ENCODE measurements at regions not wholly inside any gene's neighbourhood (a gene's known extent, or its start where the extent isn't known, plus 50 kb on each side); places are given as distances from the start of the nearest gene placed in this dataset.
"Not testable (repeated sequence)": the region's sequence is repeated elsewhere in the genome, so short reads cannot be mapped to it uniquely, and the experiment has no call there.

DNA sequence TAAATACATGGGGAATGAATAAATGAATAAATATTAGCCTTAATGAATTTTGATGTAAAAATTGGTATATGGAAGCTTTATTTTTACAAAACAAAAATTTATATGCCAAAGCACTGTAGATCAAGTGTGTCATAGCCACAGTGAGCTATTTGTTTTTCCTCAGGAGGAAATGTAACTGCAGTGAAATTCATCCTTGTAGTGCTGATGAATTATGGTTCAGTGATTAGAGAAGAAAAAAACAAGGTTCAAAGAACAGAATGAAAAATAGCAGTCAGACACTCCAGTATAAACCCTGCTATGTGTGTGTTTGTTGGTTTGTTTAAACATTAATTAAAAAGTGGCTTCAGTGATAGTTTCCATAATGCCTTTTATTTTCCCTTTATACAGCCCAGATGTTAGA is 228.0 kb upstream of the GPR149 start:
- no peak for DNase-seq

DNA sequence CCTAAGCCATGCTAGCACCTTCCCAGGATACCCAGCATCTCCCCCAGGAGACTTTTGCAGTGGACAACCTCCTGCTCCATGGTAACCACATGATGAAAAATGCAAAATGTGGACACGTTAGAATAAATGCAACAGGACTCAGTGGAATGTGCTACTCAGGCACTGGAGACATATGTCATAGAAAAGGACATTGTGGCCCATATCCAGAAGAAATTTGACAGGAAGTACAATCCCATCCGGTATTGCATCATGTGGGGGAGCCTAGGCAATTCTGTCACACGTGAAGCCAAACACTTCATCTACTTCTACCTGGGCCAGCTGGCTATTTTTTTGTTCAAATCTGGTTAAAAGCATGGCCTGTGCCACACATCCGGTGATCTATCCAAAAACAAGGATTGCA is 227.2 kb upstream of the GPR149 start:
- no peak for DNase-seq

DNA sequence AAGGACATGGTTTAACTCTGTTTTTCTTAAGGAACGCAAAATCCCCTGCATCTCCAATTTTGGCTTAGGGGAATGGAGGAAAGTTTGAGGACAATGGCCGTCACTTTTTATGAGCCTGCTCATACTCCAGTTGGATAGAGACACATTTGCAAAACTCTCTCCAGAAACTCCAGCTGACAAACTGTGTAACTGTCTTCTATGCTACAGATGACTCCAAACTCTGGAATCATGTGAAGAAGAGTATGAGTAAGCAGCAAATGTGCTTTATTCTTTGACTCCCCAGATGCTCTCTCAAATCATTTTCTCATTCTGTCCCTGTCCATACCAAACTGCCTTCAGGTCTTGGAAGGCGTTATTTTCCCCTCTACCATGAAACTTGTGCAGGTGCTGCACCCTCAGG is 226.5 kb upstream of the GPR149 start:
- no peak for DNase-seq

DNA sequence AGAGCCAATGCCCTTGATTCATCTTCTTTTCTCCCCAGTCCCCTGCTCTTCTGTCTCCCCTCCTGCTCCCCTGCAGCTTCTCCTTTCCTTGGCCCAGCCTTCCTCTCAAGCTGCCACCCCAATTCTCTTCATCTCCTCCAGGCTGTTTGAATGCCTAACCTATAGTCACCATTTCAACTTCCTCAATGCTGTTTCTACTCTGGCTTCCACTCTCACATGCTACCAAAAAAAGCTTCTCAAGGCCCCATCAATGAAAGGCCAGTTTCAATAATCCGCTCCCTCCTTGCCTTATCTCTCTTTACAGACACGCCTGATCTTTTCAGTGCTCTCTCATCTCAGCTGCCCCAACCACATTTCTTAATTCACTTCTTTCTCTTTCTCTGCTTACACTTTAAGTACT is 212.2 kb upstream of the GPR149 start:
- no peak for DNase-seq

DNA sequence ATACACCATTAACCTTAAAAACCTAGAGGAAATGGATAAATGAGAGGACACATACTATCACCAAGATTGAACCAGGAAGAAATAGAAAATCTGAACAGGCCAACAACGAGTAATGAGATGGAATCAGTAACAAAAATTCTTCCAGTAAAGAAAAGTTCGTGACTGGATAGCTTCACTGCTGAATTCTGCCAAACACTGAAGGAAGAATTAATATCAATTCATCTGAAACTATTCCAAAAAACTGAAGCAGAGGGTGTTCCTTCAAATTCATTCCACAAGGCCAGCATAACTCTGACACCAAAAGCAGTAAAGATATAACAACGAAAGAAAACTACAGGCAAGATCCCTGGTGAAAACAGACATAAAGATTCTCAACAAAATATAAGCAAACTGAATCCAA is 195.8 kb upstream of the GPR149 start:
- DNase-seq: no peak

DNA sequence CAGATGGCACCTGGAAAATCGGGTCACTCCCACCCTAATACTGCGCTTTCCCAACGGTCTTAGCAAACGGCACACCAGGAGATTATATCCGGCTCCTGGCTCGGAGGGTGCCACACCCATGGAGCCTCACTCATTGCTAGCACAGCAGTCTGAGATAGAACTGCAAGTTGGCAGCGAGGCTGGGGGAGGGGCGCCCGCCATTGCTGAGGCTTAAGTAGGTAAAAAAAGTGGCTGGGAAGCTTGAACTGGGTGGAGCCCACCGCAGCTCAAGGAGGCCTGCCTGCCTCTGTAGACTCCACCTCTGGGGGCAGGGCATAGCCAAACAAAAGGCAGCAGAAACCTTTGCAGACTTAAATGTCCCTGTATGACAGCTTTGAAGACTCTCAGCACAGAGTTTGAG is 189.6 kb upstream of the GPR149 start:
- not testable (repeated sequence) for DNase-seq

DNA sequence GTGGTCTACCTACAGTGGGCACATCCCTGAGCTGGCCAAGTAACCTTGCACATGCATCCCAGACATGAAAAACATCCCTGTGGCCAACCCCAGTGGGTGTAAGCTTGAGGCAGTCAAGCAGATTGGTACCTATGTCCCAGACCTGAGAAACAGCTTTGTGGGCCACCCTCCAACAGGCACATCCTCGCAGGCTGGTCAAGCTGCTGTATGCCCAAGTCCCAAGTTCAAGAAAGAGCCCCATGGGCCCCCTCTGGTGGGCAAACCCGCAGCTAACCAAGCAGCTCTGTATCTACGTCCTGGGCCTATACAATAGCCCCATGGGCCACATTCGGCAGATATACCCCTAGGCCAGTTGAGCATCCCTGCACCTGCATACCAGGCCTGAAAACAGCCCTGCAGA is 186.3 kb upstream of the GPR149 start:
- DNase-seq: no peak

DNA sequence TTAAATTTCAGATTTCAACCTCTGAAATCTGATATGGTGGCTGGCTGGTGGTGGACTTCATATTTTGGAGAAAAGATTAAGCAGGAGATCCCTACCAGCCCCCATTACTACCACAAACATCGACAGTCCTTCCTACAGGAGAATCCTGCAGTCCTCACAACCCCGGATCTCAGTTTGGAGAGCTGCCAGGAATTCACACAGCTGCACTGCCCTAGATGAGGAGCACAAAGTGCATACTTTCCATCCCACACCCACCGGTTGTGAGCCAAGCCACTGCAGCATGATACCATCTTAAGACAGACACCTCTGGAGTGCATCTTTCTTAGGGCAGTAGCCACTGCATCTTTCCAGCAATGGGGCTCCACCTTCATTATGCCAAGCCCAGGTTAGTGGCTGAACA is 185.5 kb upstream of the GPR149 start:
- peak in 1 of 2 experiments; percentile 27 for DNase-seq

DNA sequence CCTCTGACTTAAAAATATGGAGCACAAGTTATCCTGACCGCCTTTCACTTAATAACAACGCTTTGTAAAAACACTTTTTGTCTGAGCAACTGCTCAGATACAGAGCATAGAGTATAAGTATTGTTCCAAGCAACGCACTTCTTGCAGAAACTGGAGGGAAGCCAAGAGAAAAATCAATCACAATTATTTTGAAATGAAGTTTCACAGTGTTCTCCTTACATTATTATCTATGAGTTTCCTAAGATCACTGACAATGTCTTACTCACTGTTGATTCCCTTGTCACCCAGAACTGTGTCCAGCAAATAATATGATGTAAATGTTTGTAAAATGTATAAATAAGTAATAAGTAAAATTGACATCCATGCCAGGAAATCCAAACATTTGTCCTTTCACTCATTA is 184.6 kb upstream of the GPR149 start:
- DNase-seq: no peak

DNA sequence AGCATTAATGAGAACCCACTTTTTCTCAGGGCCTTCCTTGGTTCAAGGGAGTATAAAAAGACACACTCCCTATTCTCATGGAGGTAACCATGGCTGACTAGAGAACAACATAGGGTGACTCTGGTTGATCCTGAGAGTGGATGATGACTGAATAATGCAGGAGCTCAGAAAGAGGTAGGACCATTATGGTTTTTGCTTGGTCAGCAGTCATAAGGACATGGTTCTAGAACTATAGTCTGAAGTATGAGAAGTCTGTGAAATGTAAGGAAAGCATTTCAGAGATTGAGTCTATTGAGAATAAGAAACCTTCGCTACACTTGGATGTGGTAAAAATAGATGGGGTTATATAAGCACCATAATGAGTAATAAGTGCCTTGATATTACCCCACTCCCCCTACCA is 184.1 kb upstream of the GPR149 start:
- DNase-seq: no peak

DNA sequence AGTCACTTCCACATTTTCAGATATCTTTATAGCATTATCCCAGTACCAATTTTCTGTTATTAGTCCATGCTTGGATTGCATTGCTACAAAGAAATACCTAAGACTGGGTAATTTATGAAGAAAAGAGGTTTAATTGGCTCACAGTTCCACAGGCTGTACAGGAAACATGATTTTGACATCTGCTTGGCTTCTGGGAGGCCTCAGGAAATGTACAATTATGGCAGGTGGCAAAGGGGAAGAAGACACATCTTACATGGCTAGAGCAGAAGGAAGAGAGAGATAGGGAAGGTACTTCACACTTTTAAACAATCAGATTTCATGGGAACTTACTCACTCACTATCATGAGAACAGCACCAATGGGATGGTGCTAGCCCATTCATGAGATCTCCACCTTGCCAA is 172.3 kb upstream of the GPR149 start:
- no peak for DNase-seq

DNA sequence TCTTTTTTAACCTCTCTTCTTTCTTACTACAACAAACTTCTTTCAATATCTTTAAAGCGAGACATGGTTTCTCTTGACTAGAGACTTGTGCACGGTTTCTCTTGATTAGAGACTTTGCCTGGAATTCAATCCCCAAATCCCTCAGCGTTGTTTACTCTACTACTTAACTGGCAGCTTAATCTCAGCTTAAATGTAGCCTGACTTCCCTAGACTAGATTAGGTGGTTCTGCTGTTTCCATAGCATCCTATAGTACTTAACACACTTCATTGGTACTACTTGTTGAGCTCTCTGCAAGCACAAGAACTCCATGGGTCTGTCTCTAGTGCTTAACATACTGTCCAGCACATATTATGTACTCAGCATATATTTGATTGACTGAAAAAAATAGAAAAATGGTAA is 168.2 kb upstream of the GPR149 start:
- no peak for DNase-seq

DNA sequence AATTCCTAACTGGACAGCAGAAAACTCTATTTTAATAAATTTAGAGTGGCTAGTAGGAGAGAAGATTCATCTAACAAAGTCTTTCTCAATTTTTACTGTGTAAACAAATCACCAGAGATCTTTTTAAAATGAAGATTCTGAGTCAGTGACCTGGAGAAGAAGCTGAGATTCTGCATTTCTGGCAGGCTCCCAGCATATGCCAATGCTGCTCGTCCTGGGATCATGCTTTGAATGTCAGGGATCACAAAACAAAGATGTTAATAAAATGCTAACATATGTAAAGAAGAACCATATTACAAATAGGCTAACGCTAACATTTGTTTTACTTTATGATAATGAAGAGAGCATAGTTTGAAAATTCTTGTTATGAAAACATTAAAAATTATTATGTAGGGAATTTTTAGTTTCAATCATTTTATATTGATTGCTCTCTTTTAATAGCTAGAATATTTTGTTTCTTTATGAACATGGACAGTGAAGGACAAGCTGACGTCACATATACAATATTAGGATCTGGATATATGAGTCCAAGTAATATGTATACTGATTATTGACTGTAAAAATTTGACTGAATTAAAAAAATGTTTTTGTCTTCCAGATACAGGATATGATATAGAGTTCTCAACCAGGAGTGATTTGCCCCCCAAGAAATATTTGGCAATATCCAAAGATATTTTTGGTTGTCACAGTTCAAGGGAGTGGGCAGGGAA is 160.8 kb upstream of the GPR149 start:
- DNase-seq: no peak

DNA sequence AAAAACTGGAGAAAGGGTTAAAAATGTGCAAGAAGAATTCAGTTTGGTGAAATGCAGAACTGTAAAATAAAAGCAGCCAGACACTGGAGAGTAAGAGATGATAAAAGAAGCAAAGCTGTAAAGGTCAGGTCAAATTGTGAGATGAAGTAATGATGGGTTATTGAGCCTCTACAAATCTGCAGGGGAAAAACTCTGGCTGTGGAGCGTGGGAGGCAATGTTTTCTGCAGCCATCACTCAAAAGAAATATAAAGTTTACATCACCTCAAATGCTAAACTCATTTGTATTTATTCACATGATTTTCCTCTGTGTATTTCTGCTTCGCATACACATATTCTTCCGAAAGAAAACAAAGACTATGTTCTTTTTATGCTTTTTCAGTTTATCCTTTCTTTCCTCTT is 158.8 kb upstream of the GPR149 start:
- no peak for DNase-seq

DNA sequence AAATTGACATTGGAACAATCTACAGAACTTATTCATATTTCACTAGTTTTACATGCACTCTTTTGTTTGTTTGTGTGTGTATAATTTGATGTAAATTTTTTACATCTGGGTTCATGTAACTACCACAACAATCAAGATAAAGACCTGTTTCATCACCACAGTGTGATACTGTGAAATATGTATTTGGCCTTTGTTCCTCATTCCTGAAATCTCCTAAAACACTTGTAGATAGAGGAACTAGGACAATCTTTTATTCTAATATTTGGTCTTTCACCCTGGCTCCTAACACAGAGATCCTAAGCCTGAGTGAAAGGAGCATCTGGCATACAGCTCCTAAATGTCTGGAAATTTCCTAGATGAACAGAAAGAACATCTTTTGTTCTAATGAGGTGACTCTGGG is 155.0 kb upstream of the GPR149 start:
- no peak for DNase-seq

DNA sequence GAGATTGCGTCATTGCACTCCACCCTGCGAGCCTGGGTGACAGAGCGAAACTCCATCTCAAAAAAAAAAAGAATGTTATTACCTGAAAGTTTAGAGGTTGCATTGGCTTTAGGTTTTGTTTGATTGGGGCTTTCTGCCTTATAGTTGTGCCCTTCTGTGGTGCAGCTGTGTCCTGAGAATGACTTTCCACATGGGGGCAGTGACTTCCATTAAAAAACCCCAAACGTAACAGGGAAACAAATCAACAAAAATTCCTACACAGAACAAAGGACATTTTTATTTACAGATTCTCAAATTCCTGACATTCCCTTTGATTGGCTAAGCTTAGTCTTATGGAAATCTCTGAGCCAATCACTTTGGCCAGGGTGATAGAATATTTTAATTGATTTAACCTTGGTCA is 154.1 kb upstream of the GPR149 start:
- no peak for DNase-seq

DNA sequence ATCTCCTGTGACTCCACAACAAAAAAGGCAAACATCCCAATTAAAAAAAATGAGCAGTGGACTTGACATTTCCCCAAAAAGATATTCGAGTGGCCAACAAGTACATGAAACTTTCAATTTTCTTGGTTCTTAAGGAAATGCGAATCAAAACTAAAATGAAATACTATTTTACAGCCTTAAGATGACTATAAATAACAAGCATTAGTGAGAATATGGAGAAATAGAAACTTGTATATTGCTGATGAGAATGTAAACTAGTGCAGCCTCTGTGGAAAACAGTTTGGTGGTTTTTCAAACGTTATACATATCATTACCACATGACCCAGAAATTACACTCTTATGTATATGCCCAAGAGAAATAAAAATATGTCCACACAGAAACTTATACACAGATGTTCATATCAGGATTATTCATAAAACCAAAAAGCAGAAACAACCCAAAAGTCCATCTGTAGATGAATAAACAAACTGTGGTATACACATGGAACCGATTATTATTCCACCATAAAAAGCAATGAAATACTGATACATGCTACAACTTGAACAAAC is 153.2 kb upstream of the GPR149 start:
- no peak for DNase-seq

DNA sequence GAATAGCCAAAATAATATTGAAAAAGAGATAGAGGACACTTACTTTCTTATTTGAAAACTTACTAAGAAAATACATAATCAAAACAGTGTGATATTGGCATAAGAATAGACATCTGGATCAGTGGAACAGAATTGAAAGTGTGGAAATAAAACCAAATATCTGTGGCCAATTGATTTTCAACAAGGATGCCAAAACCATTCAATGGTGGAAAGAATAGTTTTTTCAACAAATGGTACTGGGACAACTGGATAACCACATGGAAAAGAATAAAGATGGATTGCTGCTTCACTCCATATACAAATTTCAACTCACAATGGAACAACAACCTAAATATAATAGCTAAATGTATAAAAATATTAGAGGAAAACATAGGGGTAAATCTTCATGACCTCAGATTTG is 152.5 kb upstream of the GPR149 start:
- DNase-seq: no peak

DNA sequence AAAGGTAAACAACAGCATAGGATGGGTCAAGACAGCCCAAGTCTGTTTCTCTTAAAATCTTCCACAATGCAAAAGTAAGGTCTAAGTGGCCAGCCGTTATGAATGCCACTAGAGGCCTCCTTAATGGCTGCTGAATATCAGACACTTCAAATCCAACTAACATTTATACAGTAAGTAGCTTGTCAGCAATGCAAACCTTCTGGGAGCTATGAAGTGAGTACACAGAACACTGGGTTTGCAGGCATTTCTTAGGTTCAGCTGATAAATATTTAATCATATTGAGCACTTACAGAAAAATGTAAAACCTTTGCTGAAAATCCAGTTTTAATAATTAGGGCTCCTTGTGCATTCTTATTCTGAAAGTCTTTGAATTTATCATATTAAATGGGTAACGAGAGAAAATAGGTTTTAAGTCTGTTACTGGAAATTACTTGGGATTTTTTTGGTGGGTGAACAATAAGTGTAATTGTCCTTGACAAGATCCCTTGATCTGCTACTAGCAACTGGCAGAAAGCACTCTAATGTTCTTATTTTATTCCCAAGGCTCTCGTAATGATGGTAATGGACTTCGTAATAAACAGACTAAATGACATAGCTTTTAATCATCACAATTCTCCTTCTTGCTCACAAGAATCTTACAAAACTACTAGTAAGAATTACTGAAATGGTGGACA is 141.7 kb upstream of the GPR149 start:
- no peak for DNase-seq

DNA sequence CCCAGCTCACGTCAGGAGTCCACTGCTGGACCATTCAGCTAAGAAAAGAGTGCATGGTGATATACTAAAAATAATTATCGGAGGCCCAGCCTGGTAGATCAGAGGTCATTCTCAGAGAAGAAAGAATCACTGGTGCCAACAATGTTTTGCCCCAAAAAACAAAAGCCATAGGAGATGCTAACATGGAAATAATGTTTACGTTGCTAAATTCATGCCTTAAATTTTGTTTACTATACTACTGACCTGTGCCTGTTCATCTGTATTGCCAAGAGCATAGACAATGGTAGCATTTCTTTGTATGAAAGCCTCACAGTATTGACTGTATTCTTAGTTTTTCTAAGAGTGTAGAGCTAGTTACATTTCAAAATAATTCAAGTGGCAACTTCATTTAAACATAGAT is 138.1 kb upstream of the GPR149 start:
- DNase-seq: no peak

DNA sequence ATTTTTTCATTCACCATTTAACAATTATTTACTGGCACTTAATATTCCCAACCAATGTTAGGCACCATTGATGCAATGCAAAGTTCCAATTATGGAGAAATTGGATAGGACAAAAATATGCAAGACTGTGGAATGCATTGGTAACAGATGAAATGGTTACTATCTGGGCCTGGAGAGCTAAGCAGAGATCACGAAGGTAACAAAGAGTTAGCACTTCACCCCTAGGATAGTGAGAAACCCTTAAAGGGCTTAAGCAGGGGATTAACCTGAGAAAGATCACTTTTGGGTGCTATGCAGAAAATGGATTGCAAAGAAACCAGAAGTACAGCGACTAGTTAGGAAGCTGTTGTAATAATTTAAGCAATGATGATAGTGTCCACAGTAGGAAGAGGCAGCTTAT is 129.6 kb upstream of the GPR149 start:
- no peak for DNase-seq

DNA sequence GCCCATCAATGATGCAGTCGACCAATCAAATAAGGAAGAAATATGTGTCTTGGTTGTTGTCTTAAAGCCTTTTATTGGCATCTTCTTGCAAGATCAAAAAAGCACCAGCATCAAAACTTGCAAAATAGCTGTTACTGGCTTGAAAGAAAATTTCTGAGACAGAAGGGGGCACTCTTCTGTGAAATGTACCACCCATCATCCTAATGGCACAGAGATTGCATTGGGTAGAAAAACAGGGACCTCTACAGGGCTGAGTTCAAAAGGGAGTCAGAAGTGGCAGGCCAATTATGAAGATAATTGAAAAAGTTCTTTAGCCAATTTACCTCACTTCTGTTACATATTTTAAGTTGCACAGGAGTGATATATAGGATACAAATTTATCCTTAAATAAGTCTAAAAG is 122.3 kb upstream of the GPR149 start:
- DNase-seq: no peak

DNA sequence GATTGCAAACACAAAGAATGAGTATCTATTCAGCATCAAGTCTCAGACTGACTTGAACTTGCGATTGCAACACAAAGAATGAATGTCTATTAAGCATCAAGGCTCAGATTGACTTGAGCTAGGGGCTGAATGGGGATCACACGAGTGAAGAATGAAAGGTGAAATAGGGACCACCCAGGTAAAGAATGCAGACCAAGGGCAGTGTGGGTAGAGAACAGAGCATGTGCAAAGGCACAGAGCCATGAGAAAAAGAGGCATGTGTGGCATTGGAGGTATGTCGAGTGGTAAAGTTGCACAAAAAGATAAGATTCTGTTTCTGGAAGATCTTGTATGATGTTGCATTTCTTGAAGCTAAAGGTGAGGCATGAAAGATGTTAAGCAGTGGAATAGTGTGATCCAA is 119.4 kb upstream of the GPR149 start:
- DNase-seq: no peak

DNA sequence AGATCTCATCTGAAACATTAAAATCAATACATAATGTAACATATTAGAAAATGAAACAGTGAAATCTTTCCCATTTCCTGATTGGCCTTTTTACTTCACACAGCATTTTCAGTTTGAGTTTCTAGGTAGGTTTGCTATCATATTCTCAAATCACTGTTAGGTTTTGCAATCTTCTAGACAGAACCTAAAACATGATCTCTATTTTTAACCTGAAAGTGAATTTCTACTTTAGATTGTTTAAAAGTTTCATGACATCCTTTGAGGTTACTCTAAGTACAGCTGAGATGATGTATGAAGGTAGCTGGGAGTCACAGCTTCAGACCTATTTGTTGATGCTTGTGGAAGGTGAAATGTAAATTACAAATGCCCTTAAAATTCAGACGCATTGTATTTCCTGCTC is 118.4 kb upstream of the GPR149 start:
- no peak for DNase-seq

DNA sequence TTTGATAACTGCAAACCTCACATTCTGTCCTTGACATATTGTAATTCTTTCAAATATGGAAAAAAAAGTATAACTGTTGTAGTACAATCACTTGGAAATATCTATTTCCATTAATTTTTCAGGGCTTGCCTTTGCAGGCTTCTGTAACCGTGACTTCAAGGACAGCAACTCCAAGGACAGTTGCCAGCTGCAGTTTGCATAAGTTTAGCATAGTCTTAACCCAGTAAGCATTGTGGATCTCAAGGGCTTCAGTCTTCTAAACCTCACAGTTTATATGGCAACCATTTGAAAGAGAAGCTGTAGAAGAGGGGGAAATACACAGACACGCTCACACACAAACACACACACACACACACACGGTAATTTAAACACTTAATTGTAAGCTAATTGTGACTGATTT is 112.8 kb upstream of the GPR149 start:
- no peak for DNase-seq
